Activated CD4-positive, alpha-beta T cell treated with anti-CD3 and anti-CD28 coated beads, Interleukin-10, Interleukin-2, amounts not matched to agents 100 ng/mL and 50 ng/mL, durations not matched to agents 16 hours and 8 hours (primary cell): ENCODE measurements at regions not wholly inside any gene's neighbourhood (a gene's known extent, or its start where the extent isn't known, plus 50 kb on each side); places are given as distances from the start of the nearest gene placed in this dataset.

ENCODE experiments used
- DNase-seq: peaks from one replicate; pipeline ENCODE4 v3.0.0-alpha.2; 2020

DNA sequence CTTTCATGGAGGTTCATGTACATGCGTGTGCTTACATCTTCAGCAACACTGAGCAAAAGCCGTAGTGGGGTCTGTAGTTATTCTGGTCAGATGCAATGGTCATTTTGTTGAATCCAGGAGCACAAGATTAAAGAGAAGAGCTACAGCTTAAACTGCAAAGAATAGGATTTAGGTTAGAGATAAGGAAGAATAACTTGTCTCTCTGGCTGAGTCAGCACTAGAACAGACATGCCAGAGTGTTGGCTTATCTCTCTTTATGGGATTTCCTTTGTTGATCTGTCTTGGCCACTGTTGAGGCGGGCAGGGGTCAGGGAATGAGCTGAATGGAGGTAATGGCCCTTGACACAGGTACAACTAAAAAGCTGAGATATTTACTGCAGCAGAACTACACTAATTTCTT is 473.5 kb downstream of the CCSER2 start:
- DNase-seq = no peak

DNA sequence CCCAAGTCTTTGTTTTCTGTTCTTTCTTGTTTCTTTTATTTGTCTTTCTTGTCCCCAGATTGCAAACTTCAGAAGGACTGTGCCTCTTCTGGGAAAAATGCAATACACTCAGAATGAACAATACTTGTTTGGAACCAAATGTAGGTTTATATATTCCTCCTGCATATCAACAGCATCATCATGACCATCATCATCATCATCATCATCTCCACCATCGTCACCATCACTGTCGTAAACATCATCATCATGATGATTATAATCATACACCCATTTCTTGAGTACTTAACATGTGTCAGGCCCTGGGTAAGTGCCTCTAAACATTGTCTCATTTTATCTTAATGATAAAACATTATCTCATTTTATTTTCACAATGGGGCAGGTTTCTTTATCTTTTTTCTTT is 476.8 kb downstream of the CCSER2 start:
- DNase-seq = no peak

DNA sequence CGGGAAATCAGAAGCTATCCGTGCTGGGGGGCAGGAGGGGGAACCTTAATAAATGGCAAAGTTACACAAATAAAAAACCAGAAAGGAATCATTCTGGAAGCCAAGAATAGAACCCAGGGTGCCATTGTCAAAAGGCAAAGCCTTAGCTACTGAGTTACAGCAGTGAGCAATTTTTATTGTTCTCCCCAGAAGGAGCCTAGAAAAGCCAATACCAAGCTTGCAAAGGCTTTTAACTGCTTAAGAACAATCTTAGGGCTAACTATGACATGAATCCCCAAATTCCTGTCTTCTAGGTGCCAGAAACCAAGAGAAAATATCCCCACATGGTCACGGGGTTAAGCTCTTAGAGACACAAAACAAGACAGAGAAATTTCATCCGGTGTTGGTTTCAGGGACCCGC is 482.7 kb downstream of the CCSER2 start:
- DNase-seq = no peak

DNA sequence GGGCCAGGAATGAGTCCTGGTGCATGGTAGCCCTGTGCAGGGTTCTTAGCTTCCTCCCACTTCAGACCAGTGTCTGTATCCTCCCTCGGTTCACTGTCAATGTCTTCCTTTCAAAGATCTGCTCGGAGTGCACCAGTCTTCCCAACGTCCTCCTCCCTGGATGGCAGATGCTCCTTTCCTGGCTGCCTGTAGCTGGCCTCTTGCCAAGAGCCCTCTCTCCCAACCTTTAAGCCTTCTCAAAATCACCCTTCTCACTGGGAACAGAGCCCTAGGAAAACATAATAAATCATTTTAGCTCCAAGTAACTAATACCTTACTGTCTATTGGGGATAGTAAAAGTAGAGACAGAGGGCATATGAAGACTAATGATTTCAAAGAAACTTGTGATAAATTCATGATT is 490.6 kb downstream of the CCSER2 start:
- no peak for DNase-seq

DNA sequence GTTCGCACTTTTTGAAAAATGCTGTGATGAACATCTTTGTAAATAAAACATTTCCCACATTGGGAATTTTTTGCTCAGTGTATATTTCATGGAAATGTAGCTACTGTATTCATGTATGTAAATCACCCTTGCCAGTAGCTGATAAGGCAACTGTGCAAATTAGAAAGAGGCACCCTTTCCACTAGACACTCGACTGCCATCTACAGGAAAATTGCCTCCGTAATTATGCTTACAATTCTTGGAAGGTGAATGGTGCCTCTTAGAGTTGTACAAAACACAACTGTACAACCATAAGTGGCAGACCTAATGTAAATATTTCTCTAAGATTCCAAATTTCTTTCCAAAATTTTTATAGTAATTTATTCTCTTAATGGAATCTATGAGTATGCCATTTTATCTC is 491.7 kb downstream of the CCSER2 start:
- no peak for DNase-seq

DNA sequence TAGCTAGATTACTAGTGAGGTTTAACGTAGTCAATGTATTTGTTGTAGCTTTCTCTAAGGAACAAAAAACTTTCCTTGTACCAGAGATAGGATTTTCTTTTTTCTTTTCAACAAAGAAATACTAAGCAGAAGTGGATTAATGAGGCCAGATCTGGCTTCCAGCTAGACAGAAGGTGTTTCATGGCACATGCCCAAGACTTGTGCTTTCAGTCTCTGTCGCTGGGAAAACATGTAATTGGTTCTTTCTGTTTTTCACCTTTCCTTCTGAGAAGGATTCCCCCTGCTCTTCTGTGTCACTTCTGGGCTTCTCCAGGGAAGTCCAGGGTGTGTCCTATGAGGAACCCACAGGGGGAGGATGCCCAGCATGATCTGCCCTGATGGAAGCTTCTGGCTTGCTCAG is 492.2 kb downstream of the CCSER2 start:
- no peak for DNase-seq

DNA sequence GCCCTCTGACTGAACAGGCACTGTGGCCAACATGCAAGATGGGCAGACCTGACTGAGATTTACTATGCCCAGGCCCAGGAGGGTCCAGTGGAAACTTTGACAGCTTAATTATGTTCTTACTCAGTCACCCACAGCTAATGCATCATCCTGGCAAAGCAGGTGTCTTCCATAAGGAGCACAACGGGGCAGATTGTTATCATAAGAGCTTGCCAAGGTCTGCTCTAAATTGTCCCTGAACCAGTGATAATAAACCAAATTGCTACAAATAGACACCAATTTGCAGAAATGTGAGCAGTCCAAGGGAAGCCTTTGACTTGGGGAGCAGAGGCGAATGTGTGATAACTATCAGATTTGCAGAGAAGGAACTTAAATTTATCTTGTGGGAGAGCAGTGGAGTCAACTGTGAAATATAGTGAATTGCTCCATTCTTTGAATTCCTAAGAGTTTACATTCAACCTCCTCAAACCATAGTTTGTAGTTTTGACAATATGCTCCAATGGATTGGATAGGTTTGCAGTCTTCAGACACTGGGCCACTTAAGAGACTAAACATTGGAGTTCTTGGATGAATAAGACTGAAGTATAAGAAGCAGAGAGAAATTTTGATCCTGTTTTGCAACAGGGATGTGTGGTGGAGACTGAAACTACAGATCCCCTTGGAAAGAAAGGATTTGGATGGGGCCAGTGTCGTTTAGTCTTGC is 494.7 kb downstream of the CCSER2 start:
- DNase-seq = no peak

DNA sequence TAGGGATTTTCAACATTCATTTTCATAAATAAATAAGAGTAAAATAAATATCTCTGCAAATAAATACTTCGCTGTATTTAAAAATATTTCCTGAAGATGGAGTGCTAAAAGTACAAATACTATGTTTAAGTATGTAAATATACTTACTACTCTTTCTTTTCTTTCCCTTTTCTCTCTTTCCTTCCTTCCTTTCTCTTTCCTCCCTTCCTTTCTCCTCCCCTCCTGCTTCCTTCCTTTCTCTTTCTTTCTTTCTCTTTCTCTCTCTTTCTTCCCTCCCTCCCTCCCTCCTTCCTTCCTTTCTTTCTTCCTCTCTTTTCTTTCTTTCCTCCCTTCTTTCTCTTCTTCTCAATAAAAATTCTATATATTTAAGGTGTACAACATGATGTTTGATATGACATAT is 496.1 kb downstream of the CCSER2 start:
- no peak for DNase-seq

DNA sequence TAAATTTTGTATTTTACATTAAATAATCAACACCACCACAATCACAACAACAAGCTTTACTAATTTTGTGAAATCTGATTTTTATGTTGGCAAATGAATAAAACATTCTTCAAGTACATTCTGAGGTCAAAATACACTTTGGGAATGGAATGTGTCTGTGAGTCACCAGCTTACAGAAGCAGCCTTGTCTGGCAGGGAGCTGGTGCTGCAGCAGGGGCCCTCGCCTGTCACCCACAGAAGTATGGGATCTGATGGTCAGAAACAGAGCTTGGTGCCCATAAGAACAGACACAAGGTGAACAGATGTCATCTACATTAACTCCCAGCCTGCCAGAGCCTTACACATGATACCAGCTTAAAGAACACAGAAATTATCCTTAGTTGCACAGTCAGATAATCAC is 496.9 kb downstream of the CCSER2 start:
- DNase-seq = no peak

DNA sequence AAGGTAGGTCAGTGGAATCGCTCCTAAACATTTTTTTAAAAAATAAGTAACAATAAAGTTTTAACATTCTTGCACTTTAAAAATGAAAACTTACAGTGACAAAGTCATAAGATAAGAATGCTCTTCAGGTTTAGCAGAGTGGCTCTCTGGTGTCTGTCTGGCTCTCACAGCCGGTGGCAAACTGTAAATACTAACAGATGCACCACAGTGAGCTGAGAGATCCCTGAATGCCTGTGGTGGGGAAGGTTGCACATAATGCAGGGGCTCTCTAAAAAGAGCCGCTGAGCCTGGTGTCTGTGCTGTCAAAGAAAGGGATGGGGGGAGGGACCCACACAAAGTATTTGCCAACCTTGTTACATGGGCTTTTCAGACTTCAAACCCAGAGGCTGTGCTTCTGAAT is 498.3 kb downstream of the CCSER2 start:
- DNase-seq = no peak

DNA sequence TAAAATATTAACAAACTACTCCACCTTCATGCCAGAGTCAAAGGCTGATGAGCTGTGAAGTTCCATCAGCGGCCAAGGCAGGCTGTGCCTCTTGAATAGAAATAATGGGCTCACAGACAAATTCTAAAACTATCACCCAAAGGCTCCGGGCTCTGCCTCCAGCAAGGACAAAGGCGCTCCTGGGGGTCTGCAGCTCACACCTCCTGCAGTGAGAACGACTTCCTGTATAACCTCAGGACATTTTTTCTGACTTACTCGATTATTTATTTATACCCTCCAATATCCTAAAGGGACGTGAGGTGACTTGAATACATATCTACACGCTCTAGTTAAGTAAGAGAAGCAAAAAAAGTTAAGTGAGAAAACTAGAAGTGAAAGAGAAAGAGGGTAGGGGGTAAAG is 500.7 kb downstream of the CCSER2 start:
- no peak for DNase-seq

DNA sequence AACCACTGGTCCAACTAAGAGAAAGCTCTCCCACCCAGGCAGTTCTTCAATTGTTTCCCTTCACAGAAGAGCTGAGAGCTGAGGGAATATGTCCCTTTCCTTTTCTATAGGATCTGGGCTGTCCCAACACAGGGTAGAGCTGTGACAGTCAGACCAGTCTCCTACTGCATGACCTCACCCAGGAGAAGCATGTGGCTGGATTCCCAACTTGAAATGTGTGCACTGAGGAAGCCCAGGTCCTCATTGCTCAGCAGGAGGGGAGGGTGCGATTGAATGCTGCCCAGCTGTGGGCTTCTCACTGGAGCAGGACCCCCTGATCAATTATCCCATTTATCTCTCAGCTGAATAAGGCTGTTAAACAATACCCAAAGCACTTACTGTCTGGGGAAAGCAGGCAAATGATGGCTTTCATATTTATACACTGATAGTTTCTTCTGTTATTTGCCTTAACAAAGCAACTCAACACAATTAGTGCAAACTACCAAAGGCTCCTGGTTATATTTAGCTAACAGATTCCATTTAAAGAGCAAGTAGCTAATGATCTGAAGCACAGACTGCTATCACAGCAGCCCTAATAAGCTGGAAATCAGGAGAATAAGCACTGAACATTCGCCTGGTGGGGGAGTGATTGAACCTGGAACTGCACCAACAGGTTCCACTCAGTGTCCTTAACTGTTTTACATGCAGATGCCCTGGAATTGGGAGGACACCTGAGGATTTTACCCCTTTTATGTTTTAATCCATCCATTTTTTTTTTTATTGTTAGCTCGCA is 508.8 kb downstream of the CCSER2 start:
- no peak for DNase-seq

DNA sequence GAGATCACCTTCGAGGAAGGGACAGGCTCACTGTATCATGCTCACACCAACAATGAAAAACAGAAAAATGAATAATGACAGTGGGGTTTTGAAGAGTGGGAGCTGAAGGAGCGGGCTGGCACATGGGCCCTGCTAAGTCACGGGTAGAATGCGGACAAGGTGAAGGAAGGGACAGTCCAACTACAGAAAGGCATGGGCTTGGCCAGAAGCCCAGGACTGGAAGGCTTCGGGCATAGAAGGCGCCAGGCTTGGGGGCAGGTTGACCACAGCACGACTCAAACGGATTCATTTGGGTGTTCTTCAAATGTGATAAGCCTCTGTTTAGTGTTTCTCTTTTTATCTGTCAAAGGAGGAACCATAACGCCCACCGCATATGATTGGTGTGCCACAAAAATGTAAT is 509.5 kb downstream of the CCSER2 start:
- no peak for DNase-seq

DNA sequence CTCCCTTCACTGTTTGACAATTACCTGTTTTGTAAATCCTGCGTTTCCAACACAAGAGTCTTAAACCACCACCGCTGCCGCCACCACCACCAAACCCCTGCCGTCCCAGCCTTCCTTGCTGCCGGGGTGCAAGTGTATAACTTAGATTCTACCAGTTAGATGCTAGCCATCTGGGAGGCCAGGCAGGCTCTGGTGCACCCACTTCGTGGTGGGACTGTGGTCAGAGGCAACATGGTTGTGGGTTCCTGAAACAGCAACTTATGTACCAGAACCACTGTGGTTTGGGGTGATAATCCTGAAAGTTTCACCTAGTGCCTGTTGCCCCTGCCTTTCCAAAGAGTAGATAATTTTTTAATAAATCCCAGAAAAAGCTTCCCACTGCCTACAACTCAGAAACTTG is 510.5 kb downstream of the CCSER2 start:
- DNase-seq = no peak

DNA sequence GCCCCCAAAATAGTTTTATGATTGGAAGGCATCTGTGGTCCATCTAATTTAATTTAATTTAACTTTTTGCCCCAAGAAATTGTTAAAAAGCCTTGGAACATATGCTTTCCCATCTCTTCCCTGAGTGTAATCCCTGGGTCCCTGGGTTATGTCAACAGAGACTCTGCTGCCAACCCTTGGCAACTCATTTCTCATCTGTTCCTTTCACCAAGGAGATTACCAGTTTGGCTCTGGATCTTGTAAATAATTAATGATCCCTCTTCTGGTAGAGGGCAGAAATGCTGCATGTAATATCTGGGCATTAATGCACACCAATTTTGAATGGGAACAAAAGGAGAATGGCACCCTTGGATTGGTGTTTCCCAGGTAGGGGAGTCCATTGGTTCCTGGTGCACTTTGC is 514.2 kb downstream of the CCSER2 start:
- no peak for DNase-seq

DNA sequence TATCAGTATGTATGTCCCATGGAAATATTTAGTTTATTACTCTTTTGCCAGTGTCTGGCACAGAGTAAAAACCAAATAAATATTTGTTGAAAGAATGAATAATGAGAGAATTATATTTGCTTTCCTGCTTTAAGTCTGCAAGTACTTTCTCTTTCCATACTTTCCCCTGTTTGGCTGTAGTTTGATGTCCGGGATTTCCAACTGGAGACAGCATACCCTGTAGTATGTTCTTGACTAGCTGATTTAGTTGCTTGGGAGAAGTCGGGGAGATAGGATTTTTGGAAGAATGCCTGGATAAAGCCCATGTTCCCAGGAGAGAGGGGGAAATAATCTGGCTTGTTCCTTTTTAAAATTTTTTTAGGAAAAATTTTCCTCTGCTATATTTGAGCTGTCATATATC is 516.1 kb downstream of the CCSER2 start:
- DNase-seq = no peak

DNA sequence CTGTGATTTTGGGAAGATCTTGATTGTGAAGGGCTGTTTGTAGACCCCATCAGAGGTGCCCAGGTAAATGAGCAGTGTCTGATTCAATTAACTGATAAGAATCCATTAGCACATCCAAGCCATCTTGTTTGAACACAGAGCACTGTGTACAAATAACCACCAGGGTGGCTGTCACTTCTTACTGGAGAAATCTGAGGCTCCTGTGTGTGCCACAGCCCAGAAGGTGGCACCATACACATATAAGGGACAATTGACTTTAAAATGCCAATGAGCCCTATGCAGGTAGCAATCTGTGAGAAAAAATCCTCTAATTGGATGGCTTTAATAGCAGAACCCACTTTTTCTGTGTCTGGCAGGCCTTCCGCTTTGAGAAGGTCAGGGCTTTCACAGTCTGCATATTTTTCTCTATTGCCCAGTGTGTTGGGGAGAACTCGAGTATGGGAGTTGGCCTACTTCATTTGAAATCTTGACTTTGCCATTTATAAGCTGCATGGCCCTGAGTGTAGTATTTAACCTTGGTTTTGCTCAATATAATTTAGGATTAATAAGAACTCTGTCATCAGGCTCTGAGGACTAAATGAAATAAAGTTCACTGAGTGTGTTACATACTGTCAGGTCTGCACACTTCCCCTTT is 517.4 kb downstream of the CCSER2 start:
- peak; percentile 26 for DNase-seq

DNA sequence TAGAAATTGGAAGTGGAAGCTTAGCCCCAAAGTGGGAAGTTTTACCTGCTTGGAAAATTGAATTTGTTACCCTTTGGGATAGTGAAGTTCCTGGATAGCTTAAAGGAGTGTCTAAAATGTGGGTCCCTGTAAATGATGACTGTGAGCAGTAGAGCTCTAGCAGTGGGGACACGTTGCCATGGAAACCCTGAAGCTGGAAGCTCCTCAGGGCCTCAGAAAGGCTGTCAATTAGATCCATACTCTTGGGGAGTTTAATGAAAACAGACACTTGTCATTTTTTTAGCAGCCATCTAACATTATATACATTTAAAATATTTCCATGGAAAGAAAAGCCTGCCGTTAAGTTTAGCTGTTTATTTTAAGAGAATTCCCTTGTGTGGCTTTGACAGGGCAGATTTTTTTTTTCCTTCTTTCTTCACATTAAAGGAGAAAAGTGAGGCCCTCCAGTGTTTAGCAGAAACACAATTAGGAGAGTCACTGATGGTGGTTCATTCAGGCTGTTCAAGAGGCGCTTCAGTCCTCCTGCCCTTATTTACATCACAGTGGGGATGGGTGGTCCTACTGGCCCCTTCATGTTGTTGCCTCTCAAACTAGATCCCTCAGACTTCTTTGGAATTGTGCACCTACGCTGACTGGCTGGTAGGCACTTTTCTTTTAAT is 518.4 kb downstream of the CCSER2 start:
- DNase-seq = no peak

DNA sequence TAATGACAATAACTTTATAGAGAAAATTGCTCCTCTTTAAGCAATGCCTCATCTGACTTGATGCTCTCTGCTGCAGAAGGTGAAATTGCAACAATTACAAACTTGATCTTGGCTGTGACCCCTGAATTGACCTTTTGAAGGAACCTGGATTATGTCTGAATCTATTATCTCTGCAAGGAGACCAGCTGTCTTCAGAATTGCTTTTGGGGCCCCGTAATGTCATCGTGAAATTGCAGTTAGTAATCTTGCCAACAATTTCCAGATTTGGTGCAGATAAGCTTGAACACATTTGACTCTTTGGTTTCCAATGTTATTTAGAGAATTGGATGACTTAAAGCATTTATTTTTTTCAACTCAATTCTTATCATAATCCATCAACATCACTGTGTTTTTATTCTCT is 520.6 kb downstream of the CCSER2 start:
- DNase-seq = no peak

DNA sequence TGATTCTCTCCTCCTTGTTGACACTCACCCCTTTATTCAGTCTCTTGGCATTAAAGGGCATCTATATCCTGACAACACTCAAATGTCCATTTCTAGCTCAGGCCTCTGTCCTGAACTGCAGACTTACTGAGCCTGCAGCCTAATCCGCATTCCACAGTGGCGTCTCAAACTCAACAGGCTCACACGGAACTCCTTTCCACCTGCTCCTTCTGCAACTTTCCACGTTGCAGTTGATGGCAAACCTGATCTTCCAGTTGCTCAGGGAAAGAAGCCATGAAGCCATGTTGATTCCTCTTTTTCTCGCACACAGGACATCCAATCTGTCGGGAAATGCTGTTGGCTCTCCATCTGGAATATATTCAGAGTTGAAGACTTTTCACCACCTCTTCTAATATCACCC is 522.4 kb downstream of the CCSER2 start:
- no peak for DNase-seq

DNA sequence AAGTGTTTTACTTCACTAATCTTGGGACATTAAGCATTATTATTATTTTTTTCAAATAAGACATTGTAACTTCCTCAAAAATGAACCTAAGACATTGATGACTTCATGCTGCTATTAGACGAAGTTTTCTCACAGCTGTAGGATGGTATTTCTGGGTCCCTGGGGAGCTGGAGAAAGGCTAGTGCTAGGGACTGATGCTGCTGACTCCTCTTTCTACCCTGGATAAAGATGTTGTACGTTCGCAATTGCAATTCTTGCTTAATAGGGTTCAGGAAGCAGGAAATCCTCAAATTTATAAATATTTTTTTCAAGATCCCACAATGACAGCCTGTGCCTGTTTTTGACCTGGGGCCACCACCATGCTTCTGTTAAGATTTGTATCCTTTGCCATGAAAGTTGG is 526.0 kb downstream of the CCSER2 start:
- DNase-seq = no peak

DNA sequence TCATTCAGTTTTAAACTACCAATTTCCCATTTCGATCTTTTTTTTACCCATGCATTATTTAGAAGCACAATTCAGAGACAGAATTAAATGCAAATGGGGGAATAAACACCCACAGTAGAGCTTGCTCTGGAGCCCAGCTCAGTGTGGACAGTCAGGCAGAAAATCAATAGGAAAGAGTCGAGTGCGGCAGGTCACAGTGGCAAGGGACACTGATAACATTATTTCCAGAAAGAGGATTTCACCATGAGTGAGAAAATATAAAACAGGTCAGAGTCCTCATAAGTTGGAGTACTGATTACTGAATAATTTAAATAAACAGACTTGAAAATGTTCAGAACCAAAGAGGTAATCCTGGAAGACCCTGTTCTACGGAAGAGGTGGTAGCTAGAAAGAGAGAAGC is 532.5 kb downstream of the CCSER2 start:
- DNase-seq = no peak

DNA sequence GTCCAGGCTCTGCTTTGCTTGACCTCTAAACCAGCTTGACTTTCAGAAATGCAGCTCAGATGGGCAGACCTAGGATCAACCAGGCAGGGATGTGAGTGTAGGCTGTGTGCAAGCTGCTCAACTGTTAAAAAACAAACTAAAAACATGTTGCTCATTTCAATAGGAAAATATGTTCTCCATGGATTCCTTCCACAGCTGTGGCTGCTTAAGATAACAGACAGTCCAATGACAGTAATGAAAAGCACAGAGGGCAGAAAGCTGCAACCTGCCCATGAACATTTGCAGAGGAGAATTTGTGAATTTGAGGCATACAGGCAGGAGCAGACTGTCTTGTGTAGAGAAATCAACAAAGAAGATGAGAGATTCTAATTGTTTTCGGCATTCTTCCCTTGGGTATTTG is 534.2 kb downstream of the CCSER2 start:
- DNase-seq = no peak

DNA sequence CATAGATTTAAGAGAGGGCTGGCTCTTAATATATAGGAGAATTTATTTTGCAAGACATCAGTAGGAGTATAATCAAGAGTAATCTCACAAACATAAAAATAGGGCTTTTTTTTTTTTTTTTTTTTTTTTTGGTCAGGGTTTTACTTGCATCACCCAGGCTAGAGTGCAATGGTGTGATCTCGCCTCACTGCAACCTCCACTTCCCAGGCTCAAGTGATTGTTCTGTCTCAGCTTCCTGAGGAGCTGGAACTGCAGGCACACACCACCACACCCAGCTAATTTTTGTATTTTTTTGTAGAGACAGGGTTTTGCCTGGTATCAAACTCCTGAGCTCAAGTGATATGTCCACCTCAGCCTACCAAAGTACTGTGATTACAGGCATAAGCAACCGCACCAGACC is 535.3 kb downstream of the CCSER2 start:
- DNase-seq = no peak
